ENCODE measurements at regions not wholly inside any gene's neighbourhood (a gene's known extent, or its start where the extent isn't known, plus 50 kb on each side); places are given as distances from the start of the nearest gene placed in this dataset.

DNA sequence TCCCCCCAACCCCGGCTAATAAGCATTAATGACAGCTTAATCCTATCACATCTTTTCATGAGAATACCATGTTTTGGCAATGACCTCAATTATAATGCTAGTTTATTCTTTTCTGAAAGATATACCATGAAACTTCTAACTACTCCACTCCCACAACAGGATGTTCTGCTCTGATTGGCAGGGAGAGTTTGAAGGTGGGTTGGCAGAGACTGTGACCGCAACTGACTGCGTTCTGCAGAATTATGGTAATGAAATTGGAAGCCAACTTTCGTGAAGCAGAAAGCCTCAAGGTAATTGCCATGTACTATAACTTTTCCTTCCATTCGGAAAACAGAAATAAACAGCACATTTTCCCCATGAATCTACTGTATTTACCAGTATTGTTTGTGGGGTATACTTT lies 288.2 kb upstream of the SEMA3D start:
- TF ChIP-seq, protein P1, sequence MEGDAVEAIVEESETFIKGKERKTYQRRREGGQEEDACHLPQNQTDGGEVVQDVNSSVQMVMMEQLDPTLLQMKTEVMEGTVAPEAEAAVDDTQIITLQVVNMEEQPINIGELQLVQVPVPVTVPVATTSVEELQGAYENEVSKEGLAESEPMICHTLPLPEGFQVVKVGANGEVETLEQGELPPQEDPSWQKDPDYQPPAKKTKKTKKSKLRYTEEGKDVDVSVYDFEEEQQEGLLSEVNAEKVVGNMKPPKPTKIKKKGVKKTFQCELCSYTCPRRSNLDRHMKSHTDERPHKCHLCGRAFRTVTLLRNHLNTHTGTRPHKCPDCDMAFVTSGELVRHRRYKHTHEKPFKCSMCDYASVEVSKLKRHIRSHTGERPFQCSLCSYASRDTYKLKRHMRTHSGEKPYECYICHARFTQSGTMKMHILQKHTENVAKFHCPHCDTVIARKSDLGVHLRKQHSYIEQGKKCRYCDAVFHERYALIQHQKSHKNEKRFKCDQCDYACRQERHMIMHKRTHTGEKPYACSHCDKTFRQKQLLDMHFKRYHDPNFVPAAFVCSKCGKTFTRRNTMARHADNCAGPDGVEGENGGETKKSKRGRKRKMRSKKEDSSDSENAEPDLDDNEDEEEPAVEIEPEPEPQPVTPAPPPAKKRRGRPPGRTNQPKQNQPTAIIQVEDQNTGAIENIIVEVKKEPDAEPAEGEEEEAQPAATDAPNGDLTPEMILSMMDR (IDR thresholded peaks at IDR 0.05): no peak
- TF ChIP-seq POLR2A (IDR thresholded peaks at IDR 0.05): no peak
